ENCODE measurements at regions not wholly inside any gene's neighbourhood (a gene's known extent, or its start where the extent isn't known, plus 50 kb on each side); places are given as distances from the start of the nearest gene placed in this dataset.
"Not testable (repeated sequence)": the region's sequence is repeated elsewhere in the genome, so short reads cannot be mapped to it uniquely, and the experiment has no call there.

DNA sequence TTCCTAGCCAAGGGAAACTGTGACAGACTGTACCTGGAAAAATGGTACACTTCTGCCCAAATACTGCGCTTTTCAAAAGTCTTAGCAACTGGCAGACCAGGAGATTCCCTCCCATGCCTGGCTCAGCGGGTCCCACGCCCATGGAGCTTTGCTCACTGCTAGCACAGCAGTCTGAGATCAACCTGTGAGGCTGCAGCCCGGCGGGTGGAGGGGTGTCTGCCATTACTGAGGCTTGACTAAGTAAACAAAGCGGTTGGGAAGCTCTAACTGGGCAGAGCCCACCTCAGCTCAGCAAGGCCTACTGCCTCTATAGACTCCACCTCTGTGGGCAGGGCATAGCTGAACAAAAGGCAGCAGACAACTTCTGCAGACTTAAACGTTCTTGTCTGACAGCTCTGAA lies 74.5 kb downstream of the CFAP44 start:
- H2BK15ac ChIP-seq (ENCODE audit: low read depth, low read length); H4K5ac ChIP-seq (ENCODE audit: low read depth, low read length); H3K4ac ChIP-seq (ENCODE audit: low read depth, low read length); H3K18ac ChIP-seq (ENCODE audit: low read depth, low read length); H3K27me3 ChIP-seq (ENCODE audit: control insufficient read depth, insufficient read depth, low read length); CTCF ChIA-PET; H3K27ac ChIP-seq (ENCODE audit: insufficient read depth, low read length); H2BK5ac ChIP-seq (ENCODE audit: low read depth, low read length, poor library complexity, severe bottlenecking); ATAC-seq (ENCODE audit: low read depth); H3K23ac ChIP-seq (ENCODE audit: low read depth, low read length); H3K4me3 ChIP-seq (ENCODE audit: insufficient read depth, low read depth, low read length); H3K56ac ChIP-seq (ENCODE audit: extremely low read depth, insufficient read depth, low read length); H2AK9ac ChIP-seq (replicated peaks; ENCODE audit: low read depth, low read length, poor library complexity); H2BK20ac ChIP-seq (ENCODE audit: low read depth, low read length); H2AK5ac ChIP-seq (ENCODE audit: low read depth, low read length); H3K4me1 ChIP-seq (ENCODE audit: control insufficient read depth, insufficient read depth, low read length); POLR2A ChIA-PET (ENCODE audit: unreplicated experiment); DNase-seq; intact Hi-C loops (cut with micrococcal nuclease); H2AFZ ChIP-seq (replicated peaks; ENCODE audit: low read length, poor library complexity); in situ Hi-C loops (cut with MboI; ENCODE audit: low sequenced_read_pairs); dilution Hi-C loops (cut with HindIII; ENCODE audit: low sequenced_read_pairs, unreplicated experiment); H3K9me3 ChIP-seq (ENCODE audit: control insufficient read depth, insufficient read depth, low read length); H3K9me1 ChIP-seq (ENCODE audit: insufficient read depth, low read length); H4K8ac ChIP-seq (ENCODE audit: low read depth in 2 of 2, low read length in 2 of 2); BruUV-seq (replicated peaks); H3K4me2 ChIP-seq (ENCODE audit: low read depth, low read length); H3K14ac ChIP-seq (replicated peaks; ENCODE audit: low read depth, low read length); H4K20me1 ChIP-seq (ENCODE audit: insufficient read depth, low read length); H4K91ac ChIP-seq (ENCODE audit: insufficient read depth, low read depth, low read length); H3K36me3 ChIP-seq (ENCODE audit: control insufficient read depth, insufficient read depth, low read length); H3K9ac ChIP-seq (ENCODE audit: low read depth, low read length); H2BK120ac ChIP-seq (ENCODE audit: low read depth, low read length); H3K79me1 ChIP-seq (ENCODE audit: low read depth in 1 of 2, low read length in 2 of 2): not testable (repeated sequence)
- WGBS, 2 experiments (ENCODE audit: extremely low coverage in 2 of 2, insufficient read length in 1 of 2) = 80% methylated on average over 1 of the region's 7 CpGs; no CpG with 5 or more reads in 1 of the 2 experiments

DNA sequence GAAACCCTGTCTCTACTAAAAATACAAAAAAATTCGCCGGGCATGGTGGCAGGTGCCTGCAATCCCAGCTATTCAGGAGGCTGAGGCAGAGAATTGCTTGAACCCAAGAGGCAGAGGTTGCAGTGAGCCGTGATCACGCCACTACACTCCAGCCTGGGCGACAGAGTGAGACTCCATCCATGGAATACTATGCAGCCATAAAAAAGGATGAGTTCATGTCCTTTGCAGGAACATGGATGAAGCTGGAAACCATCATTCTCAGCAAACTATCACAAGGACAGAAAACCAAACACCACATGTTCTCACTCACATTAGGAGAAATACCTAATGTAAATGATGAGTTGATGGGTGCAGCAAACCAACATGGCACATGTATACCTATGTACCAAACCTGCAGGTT lies 86.0 kb downstream of the CFAP44 start:
- H2BK15ac ChIP-seq (ENCODE audit: low read depth, low read length); POLR2A ChIA-PET (ENCODE audit: unreplicated experiment); CTCF ChIA-PET: not testable (repeated sequence)

More for the DNA sequence above, 86.0 kb downstream of the CFAP44 start:
- H3K18ac ChIP-seq (ENCODE audit: low read depth, low read length); H3K4me1 ChIP-seq (ENCODE audit: control insufficient read depth, insufficient read depth, low read length); H2AK9ac ChIP-seq (replicated peaks; ENCODE audit: low read depth, low read length, poor library complexity); H3K4me3 ChIP-seq (ENCODE audit: insufficient read depth, low read depth, low read length); dilution Hi-C loops (cut with HindIII; ENCODE audit: low sequenced_read_pairs, unreplicated experiment); H3K36me3 ChIP-seq (ENCODE audit: control insufficient read depth, insufficient read depth, low read length); H3K79me1 ChIP-seq (ENCODE audit: low read depth in 1 of 2, low read length in 2 of 2); H3K27ac ChIP-seq (ENCODE audit: insufficient read depth, low read length); H4K20me1 ChIP-seq (ENCODE audit: insufficient read depth, low read length); H2BK120ac ChIP-seq (ENCODE audit: low read depth, low read length); H3K9me1 ChIP-seq (ENCODE audit: insufficient read depth, low read length); H3K23ac ChIP-seq (ENCODE audit: low read depth, low read length); H2AK5ac ChIP-seq (ENCODE audit: low read depth, low read length); H4K91ac ChIP-seq (ENCODE audit: insufficient read depth, low read depth, low read length); H3K27me3 ChIP-seq (ENCODE audit: control insufficient read depth, insufficient read depth, low read length); H3K9ac ChIP-seq (ENCODE audit: low read depth, low read length); in situ Hi-C loops (cut with MboI; ENCODE audit: low sequenced_read_pairs); ATAC-seq (ENCODE audit: low read depth); H3K9me3 ChIP-seq (ENCODE audit: control insufficient read depth, insufficient read depth, low read length); DNase-seq; H4K5ac ChIP-seq (ENCODE audit: low read depth, low read length); H4K8ac ChIP-seq (ENCODE audit: low read depth in 2 of 2, low read length in 2 of 2); H3K14ac ChIP-seq (replicated peaks; ENCODE audit: low read depth, low read length); H2AFZ ChIP-seq (replicated peaks; ENCODE audit: low read length, poor library complexity); BruUV-seq (replicated peaks); H3K4me2 ChIP-seq (ENCODE audit: low read depth, low read length); H2BK5ac ChIP-seq (ENCODE audit: low read depth, low read length, poor library complexity, severe bottlenecking); H3K56ac ChIP-seq (ENCODE audit: extremely low read depth, insufficient read depth, low read length); H3K4ac ChIP-seq (ENCODE audit: low read depth, low read length); H2BK20ac ChIP-seq (ENCODE audit: low read depth, low read length); intact Hi-C loops (cut with micrococcal nuclease): not testable (repeated sequence)
- WGBS, 2 experiments (ENCODE audit: extremely low coverage in 2 of 2, insufficient read length in 1 of 2) = 86% methylated on average over 2 of the region's 5 CpGs; no CpG with 5 or more reads in 1 of the 2 experiments
